MM.1S (cell line): ENCODE measurements at regions not wholly inside any gene's neighbourhood (a gene's known extent, or its start where the extent isn't known, plus 50 kb on each side); places are given as distances from the start of the nearest gene placed in this dataset.

ENCODE experiments used
- DNase-seq: peaks from one replicate; pipeline ENCODE4 v3.0.0-alpha.2; 2015
- H2AFZ ChIP-seq: fragments of 300-600 bp; sonication (generic); 2 replicates; pipeline ENCODE4 v1.6.0; 2016; ENCODE audit warnings: antibody characterized with exemption, low read length
- H3F3A ChIP-seq: fragments of 300-600 bp; sonication (generic); 2 replicates; pipeline ENCODE4 v1.6.1; 2016; ENCODE audit warnings: mild to moderate bottlenecking, antibody characterized with exemption, low read length, moderate library complexity, mixed read lengths; ENCODE audit not compliant: insufficient read depth
- H3K27ac ChIP-seq: fragments of 300-600 bp; sonication (generic); 2 replicates; pipeline ENCODE4 v1.5.1; 2016; ENCODE audit warnings: mild to moderate bottlenecking, low read length
- H3K27me3 ChIP-seq: fragments of 300-600 bp; sonication (generic); replicated peaks from 2 replicates; pipeline ENCODE4 v1.6.0; 2016; ENCODE audit warnings: low read length; ENCODE audit not compliant: insufficient read depth
- H3K36me3 ChIP-seq: fragments of 300-600 bp; sonication (generic); replicated peaks from 2 replicates; pipeline ENCODE4 v1.6.1; 2016; ENCODE audit warnings: mild to moderate bottlenecking, low read length, mixed read lengths; ENCODE audit not compliant: insufficient read depth
- H3K4me1 ChIP-seq: fragments of 300-600 bp; sonication (generic); 2 replicates; pipeline ENCODE4 v1.6.1; 2016; ENCODE audit warnings: low read length, mixed read lengths
- H3K4me2 ChIP-seq: fragments of 300-600 bp; sonication (generic); 2 replicates; pipeline ENCODE4 v1.6.0; 2016; ENCODE audit warnings: low read depth, low read length
- H3K4me3 ChIP-seq: fragments of 300-600 bp; sonication (generic); 2 replicates; pipeline ENCODE4 v1.5.1; 2016; ENCODE audit warnings: low read length, mixed read lengths
- H3K79me2 ChIP-seq: fragments of 300-600 bp; sonication (generic); 2 replicates; pipeline ENCODE4 v1.6.1; 2016; ENCODE audit warnings: mixed run types, low read length, mixed read lengths
- H3K9ac ChIP-seq: fragments of 300-600 bp; sonication (generic); 2 replicates; pipeline ENCODE4 v1.6.1; 2016; ENCODE audit warnings: low read length, mixed read lengths
- H3K9me2 ChIP-seq: fragments of 300-600 bp; sonication (generic); replicated peaks from 2 replicates; pipeline ENCODE4 v1.6.1; 2016; ENCODE audit warnings: mild to moderate bottlenecking, low read length, mixed read lengths; ENCODE audit not compliant: insufficient read depth
- H3K9me3 ChIP-seq: fragments of 300-600 bp; sonication (generic); replicated peaks from 2 replicates; pipeline ENCODE4 v1.6.1; 2016; ENCODE audit warnings: mild to moderate bottlenecking, low read length, mixed read lengths; ENCODE audit not compliant: insufficient read depth
- H4K20me1 ChIP-seq: fragments of 300-600 bp; sonication (generic); 2 replicates; pipeline ENCODE4 v1.6.1; 2016; ENCODE audit warnings: mild to moderate bottlenecking, low read length, moderate library complexity, mixed read lengths; ENCODE audit not compliant: insufficient read depth
- CTCF ChIP-seq: fragments of 300-600 bp; sonication (generic); IDR thresholded peaks from 2 replicates; pipeline ENCODE4 v1.5.1; 2016; ENCODE audit warnings: antibody characterized with exemption, low read length, mixed read lengths
- EZH2 ChIP-seq: fragments of 300-600 bp; sonication (generic); optimal IDR thresholded peaks from 2 replicates; pipeline ENCODE3; 2017; ENCODE audit warnings: low read depth, mild to moderate bottlenecking, antibody characterized with exemption, low read length, mixed read lengths
- EZH2phosphoT487 ChIP-seq: fragments of 300-600 bp; sonication (generic); IDR thresholded peaks from 2 replicates; pipeline ENCODE4 v1.6.1; 2018; ENCODE audit warnings: antibody characterized with exemption, low read length

- H4K20me1 ChIP-seq = no peaks in the 10 kb centered on the region
- H3F3A ChIP-seq = peaks cover 10% of the 10 kb centered on the region; the same call in 1 of the 2 replicates
- H3K4me1 ChIP-seq = peaks cover 24% of the 10 kb centered on the region
- DNase-seq = no peak
- no peak overlapping the region for H3K9ac ChIP-seq
- no peaks in the 10 kb centered on the region for H3K9me3 ChIP-seq
- H3K36me3 ChIP-seq = no peaks in the 10 kb centered on the region
- no peak overlapping the region for H3K4me3 ChIP-seq
- H3K79me2 ChIP-seq = no peaks in the 10 kb centered on the region
- H3K9me2 ChIP-seq = no peaks in the 10 kb centered on the region
- H3K27ac ChIP-seq = peak overlapping the region; percentile 71
- peak overlapping the region; percentile 42; the same call in 1 of the 2 replicates for H3K4me2 ChIP-seq
- no peak for TF ChIP-seq EZH2phosphoT487
- no peak for TF ChIP-seq EZH2
- TF ChIP-seq CTCF = no peak
- H2AFZ ChIP-seq = peak overlapping the region; percentile 33
- H3K27me3 ChIP-seq = no peaks in the 10 kb centered on the region
Measured at GRCh38 chr13:84136582-84136981, 254.3 kb upstream of the SLITRK1 start.

- H3K4me3 ChIP-seq = no peak overlapping the region
- H3K27me3 ChIP-seq = no peaks in the 10 kb centered on the region
- H3K36me3 ChIP-seq = no peaks in the 10 kb centered on the region
- TF ChIP-seq EZH2 (no peak), EZH2phosphoT487 (no peak), CTCF (no peak)
- no peaks in the 10 kb centered on the region for H3K9me2 ChIP-seq
- H3K4me1 ChIP-seq = peaks cover 17% of the 10 kb centered on the region
- H3K27ac ChIP-seq = no peak overlapping the region
- H3K79me2 ChIP-seq = no peaks in the 10 kb centered on the region
- no peak for DNase-seq
- no peaks in the 10 kb centered on the region for H3K9me3 ChIP-seq
- no peaks in the 10 kb centered on the region for H4K20me1 ChIP-seq
- H3K4me2 ChIP-seq = no peak overlapping the region
- peaks cover 6% of the 10 kb centered on the region; the same call in 1 of the 2 replicates for H3F3A ChIP-seq
- H3K9ac ChIP-seq = no peak overlapping the region
- no peak overlapping the region for H2AFZ ChIP-seq
Measured at GRCh38 chr13:84132491-84132890, 250.2 kb upstream of the SLITRK1 start.

DNA sequence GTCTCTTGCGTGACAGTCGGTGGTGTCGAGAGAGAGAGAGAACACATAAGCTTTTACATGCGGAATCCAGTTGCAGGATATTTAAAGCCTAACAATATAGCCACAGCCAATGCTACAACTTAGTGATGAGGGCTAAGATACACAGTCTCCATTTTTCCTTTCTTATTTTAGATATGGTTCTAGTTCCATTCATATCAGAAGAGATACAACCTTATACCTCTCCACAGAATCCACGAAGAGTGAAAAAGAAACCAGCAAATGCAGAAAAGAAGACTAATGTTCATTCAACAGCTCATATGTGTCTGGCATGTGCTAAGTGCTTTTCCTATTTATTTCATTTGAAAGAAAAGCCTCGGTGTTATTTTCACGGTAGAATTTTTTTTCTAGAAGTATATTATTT, 249.0 kb upstream of the SLITRK1 start:
- H3K27ac ChIP-seq = no peak overlapping the region
- no peak overlapping the region for H3K9ac ChIP-seq
- DNase-seq = no peak
- no peaks in the 10 kb centered on the region for H3K79me2 ChIP-seq
- no peak overlapping the region for H3K4me2 ChIP-seq
- H3K9me3 ChIP-seq = no peaks in the 10 kb centered on the region
- H4K20me1 ChIP-seq = no peaks in the 10 kb centered on the region
- H3K4me3 ChIP-seq = no peak overlapping the region
- H3K36me3 ChIP-seq = no peaks in the 10 kb centered on the region
- H3K27me3 ChIP-seq = no peaks in the 10 kb centered on the region
- H3K4me1 ChIP-seq = peaks cover 13% of the 10 kb centered on the region
- H3F3A ChIP-seq = peaks cover 10% of the 10 kb centered on the region
- TF ChIP-seq CTCF (no peak), EZH2 (no peak), EZH2phosphoT487 (no peak)
- H3K9me2 ChIP-seq = no peaks in the 10 kb centered on the region
- H2AFZ ChIP-seq = no peak overlapping the region
